ENCODE measurements at regions not wholly inside any gene's neighbourhood (a gene's known extent, or its start where the extent isn't known, plus 50 kb on each side); places are given as distances from the start of the nearest gene placed in this dataset.

DNA sequence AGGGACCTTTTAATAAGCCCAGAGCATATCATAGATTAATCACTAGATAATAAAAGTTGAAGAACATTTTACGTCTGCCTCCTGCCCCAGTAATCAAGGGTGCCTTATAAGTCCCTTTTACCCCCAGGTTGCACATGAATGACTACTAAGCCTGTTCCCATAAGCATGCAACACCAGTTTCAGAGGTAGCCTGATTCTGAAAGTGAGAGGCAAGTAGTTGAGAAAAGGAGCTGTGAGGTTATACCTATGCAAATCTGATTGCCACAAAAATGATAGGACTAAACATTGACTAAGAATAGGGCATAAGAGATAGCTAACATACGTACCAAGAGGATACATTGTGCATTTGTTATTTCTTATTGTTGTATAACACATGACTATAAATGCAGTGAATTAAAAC, 681.9 kb downstream of the ISL1 start:
- TF ChIP-seq POLR2A (IDR thresholded peaks at IDR 0.05): no peak
- no peak for TF ChIP-seq POLR2AphosphoS5 (IDR thresholded peaks at IDR 0.05)
